Astrocyte (in vitro differentiated cells and primary cell): ENCODE measurements at regions not wholly inside any gene's neighbourhood (a gene's known extent, or its start where the extent isn't known, plus 50 kb on each side); places are given as distances from the start of the nearest gene placed in this dataset.

ENCODE experiments used
- EZH2 ChIP-seq: IDR thresholded peaks from 2 replicates; pipeline ENCODE4 v1.6.1; 2012; ENCODE audit warnings: mild to moderate bottlenecking, low read length, inconsistent platforms; ENCODE audit not compliant: insufficient read depth
- TF ChIP-seq, protein P1 (sequence below): IDR thresholded peaks from 2 replicates; pipeline ENCODE4 v1.5.1; 2011; ENCODE audit warnings: low read depth, mild to moderate bottlenecking, inconsistent platforms, low read length, moderate library complexity; ENCODE audit not compliant: insufficient read depth

GRCh38 chrX:13890806-13891205, 73.9 kb upstream of the GPM6B start:
- TF ChIP-seq, protein P1, sequence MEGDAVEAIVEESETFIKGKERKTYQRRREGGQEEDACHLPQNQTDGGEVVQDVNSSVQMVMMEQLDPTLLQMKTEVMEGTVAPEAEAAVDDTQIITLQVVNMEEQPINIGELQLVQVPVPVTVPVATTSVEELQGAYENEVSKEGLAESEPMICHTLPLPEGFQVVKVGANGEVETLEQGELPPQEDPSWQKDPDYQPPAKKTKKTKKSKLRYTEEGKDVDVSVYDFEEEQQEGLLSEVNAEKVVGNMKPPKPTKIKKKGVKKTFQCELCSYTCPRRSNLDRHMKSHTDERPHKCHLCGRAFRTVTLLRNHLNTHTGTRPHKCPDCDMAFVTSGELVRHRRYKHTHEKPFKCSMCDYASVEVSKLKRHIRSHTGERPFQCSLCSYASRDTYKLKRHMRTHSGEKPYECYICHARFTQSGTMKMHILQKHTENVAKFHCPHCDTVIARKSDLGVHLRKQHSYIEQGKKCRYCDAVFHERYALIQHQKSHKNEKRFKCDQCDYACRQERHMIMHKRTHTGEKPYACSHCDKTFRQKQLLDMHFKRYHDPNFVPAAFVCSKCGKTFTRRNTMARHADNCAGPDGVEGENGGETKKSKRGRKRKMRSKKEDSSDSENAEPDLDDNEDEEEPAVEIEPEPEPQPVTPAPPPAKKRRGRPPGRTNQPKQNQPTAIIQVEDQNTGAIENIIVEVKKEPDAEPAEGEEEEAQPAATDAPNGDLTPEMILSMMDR = no peak
- no peak for TF ChIP-seq EZH2
